ENCODE measurements at regions not wholly inside any gene's neighbourhood (a gene's known extent, or its start where the extent isn't known, plus 50 kb on each side); places are given as distances from the start of the nearest gene placed in this dataset.

DNA sequence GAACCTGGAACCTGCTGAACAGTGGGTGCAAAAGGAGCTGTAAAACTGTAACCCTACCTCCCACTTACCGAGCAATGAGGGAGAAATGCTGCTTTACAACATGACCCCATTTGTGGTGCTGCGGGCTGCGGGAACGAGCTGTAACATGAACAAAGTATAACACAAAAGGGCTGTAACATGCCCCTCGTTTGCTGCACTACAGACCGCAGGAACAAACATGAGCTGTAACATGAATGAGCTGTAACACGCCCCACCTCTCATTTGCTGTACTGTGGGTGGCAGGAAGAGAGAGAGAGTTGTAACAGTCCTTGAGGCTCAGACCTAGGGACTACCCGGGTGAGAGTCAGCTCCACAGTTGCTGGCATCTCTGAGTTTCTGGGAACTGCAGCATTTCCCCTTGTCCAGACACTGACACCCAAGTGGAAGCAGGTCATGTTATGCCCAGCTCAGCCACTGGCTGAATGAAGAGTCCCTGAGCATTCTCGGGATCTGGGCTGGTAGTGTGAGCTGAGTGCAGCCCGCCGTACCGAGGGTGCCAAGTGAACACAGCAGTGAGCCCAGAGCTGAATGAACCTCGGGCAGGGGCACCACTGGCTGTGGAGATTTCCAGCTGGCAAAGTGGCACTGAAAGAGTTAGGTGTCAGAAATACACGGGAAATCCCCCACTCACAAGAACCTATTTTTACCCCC, 1385.3 kb upstream of the SPRY2 start:
- Mint-ChIP-seq H3K4me3 (no peak overlapping the region), H3K36me3 (ENCODE audit: low read depth) (no peaks in the 10 kb centered on the region)
- intact Hi-C loops (cut with micrococcal nuclease): no loop called here

DNA sequence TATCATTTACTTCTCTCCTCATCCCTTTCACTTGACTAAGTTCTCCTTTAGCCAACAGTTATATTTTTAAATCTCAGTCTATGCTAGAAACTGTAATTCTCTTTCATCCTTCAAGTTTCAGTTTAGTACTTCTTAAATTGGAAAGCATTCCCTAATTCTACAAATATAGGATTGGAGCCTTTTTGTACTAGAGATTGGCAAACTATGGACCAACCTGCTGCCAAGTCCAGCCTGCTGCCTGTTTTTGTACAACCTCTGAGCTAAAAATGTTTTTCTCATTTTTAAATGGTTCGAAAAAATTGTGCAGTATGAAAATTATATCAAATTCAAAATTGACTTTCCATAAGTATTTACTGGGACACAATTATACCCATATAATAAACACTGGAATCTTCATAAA, 1381.5 kb upstream of the SPRY2 start:
- no peaks in the 10 kb centered on the region for H3K4me1 Mint-ChIP-seq (ENCODE audit: low read depth)
- H3K27ac Mint-ChIP-seq: no peak overlapping the region
- no peaks in the 10 kb centered on the region for H3K36me3 Mint-ChIP-seq (ENCODE audit: low read depth)
- H3K4me3 Mint-ChIP-seq: no peak overlapping the region
- intact Hi-C loops (cut with micrococcal nuclease): no loop called here
- peaks cover 14% of the 10 kb centered on the region for H3K9me3 Mint-ChIP-seq
- H3K27me3 Mint-ChIP-seq: no peaks in the 10 kb centered on the region

More for the DNA sequence above, 1385.3 kb upstream of the SPRY2 start:
- H3K4me1 Mint-ChIP-seq (ENCODE audit: low read depth): no peaks in the 10 kb centered on the region
- H3K27ac Mint-ChIP-seq: no peak overlapping the region
- H3K9me3 Mint-ChIP-seq: peaks cover 37% of the 10 kb centered on the region
- H3K27me3 Mint-ChIP-seq: no peaks in the 10 kb centered on the region

DNA sequence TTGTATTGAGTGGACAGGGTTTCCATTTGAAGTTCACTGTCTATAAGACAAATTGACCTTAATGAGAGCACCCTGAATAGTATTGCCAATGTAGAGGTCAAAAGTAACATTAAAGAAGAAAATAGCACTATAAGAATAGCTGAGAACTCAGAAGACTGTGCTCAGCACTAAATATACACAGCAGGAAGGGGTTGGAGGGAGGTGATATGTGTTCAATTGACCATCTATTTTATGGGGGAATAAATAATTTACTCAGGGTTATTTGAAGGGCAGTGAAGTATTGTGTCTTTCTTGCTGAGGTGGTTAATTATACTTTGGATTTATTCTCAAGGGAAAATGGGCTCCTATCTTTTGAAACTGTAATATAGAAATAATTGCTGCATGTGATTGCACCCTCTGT, 1380.5 kb upstream of the SPRY2 start:
- H3K27me3 Mint-ChIP-seq: no peaks in the 10 kb centered on the region
- peaks cover 4% of the 10 kb centered on the region for H3K9me3 Mint-ChIP-seq
- no peaks in the 10 kb centered on the region for H3K36me3 Mint-ChIP-seq (ENCODE audit: low read depth)

DNA sequence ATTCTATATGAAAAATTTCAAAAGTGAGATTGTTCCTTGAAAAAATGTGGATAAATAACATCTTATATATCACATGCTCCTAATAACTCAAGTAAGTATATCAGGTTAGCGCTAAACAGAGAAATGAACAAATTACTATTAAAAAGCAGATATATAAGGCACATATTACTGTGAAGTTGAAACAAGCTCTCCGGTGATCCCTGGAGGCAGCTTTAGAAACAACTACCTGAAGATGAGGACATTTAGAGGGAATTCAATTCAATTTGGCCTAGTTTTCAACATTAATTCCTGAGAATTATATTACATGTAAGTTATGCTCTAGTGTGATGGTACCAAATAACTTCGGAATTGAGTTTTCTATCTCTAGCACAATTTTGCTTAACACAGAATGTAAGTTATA, 1373.6 kb upstream of the SPRY2 start:
- Mint-ChIP-seq H3K4me1 (ENCODE audit: low read depth) (no peaks in the 10 kb centered on the region), H3K27me3 (no peaks in the 10 kb centered on the region), H3K9me3 (peaks cover 38% of the 10 kb centered on the region), H3K36me3 (ENCODE audit: low read depth) (no peaks in the 10 kb centered on the region), H3K4me3 (no peak overlapping the region), H3K27ac (no peak overlapping the region)
- intact Hi-C loops (cut with micrococcal nuclease): no loop called here

More for the DNA sequence above, 1380.5 kb upstream of the SPRY2 start:
- Mint-ChIP-seq H3K4me1 (ENCODE audit: low read depth) (no peaks in the 10 kb centered on the region), H3K4me3 (no peak overlapping the region), H3K27ac (no peak overlapping the region)
- intact Hi-C loops (cut with micrococcal nuclease): no loop called here

DNA sequence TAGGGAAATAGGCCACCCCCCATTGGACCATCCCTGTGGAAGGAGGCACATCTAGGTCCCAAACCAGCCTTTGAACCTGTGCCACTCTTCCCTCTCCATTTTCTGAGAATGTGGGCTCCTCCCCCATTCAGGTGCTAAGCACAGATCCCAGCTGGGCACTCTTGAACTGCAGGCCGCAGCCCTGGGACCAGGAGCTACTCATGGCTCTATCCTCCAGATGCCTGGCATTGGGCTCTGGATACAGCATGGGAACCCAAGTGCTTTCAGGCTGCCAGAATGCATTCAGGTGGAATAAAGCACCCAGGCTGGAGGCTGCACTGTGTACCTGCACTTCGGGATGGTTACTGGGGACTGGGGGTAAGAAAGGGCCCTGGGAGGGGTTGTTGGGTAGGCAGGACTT, 1372.3 kb upstream of the SPRY2 start:
- intact Hi-C loops (cut with micrococcal nuclease): no loop called here
- Mint-ChIP-seq H3K27ac (no peak overlapping the region), H3K4me3 (no peak overlapping the region), H3K27me3 (no peaks in the 10 kb centered on the region), H3K4me1 (ENCODE audit: low read depth) (no peaks in the 10 kb centered on the region), H3K9me3 (peaks cover 46% of the 10 kb centered on the region), H3K36me3 (ENCODE audit: low read depth) (no peaks in the 10 kb centered on the region)

DNA sequence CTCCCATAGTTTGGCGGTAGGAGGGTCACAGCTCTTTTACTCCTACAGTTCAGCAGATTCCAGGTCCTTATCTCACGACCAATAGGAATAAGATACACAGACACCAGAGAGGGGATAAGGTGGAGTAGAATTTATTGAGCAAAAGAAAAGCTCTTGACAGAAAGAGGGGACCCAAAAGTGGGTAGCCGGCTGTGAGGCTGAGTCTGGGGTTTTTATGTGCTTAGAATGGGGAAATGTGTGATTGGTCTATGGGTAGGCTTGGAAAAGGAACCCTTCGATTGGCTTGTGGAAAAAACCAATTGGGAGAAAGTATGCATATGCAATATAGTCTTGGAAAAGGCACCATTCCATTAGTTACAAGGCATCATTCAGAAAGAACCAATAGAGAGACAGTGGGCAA, 1356.9 kb upstream of the SPRY2 start:
- H3K4me1 Mint-ChIP-seq (ENCODE audit: low read depth): no peaks in the 10 kb centered on the region
- H3K9me3 Mint-ChIP-seq: peaks cover 56% of the 10 kb centered on the region
- no peak overlapping the region for H3K27ac Mint-ChIP-seq
- no peaks in the 10 kb centered on the region for H3K27me3 Mint-ChIP-seq
- intact Hi-C loops (cut with micrococcal nuclease): no loop called here
- H3K4me3 Mint-ChIP-seq: no peak overlapping the region
- no peaks in the 10 kb centered on the region for H3K36me3 Mint-ChIP-seq (ENCODE audit: low read depth)

DNA sequence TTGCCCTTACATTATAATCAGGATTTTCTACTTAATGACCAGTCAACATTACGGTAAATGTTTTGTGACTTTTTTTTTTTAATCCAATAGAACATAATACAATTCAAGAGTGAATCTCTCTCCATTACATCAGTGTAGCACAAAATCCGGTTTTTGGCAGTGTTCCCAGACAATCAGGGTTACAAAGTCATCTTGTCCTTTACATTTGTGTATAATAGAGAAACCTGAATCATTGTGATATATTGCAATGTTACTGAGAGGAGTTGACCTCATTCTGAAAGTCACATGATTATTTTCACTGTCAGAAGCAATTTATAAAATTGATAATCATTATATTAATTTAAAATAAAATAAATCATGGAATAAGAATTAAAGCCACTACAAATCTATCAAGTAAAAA, 1346.0 kb upstream of the SPRY2 start:
- intact Hi-C loops (cut with micrococcal nuclease): no loop called here
- no peak overlapping the region for H3K4me3 Mint-ChIP-seq
- no peak overlapping the region for H3K27ac Mint-ChIP-seq
- no peaks in the 10 kb centered on the region for H3K27me3 Mint-ChIP-seq
- peaks cover 10% of the 10 kb centered on the region for H3K9me3 Mint-ChIP-seq
- no peaks in the 10 kb centered on the region for H3K36me3 Mint-ChIP-seq (ENCODE audit: low read depth)
- no peaks in the 10 kb centered on the region for H3K4me1 Mint-ChIP-seq (ENCODE audit: low read depth)

DNA sequence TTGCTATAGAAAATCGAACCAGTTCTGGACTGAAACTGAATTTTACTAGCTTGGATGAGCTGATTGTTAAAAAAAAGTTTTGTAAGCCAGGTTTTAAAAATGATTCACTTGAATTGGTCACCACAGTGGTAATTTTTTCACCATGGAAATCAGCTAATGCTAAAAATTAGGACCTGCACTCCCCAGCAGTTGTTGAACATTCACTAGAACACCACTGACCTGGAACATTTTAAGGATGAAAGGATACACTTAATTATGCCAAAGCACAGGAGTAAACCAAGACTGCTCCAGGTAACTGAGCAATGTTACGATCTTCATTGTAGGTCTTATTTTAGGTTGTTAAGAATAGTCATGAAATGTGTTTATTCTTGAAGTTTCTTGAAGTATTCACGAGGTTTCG, 1342.6 kb upstream of the SPRY2 start:
- no peak overlapping the region for H3K27ac Mint-ChIP-seq
- H3K9me3 Mint-ChIP-seq: peaks cover 9% of the 10 kb centered on the region
- intact Hi-C loops (cut with micrococcal nuclease): no loop called here
- H3K27me3 Mint-ChIP-seq: no peaks in the 10 kb centered on the region
- H3K4me3 Mint-ChIP-seq: no peak overlapping the region
- H3K4me1 Mint-ChIP-seq (ENCODE audit: low read depth): no peaks in the 10 kb centered on the region
- H3K36me3 Mint-ChIP-seq (ENCODE audit: low read depth): no peaks in the 10 kb centered on the region

DNA sequence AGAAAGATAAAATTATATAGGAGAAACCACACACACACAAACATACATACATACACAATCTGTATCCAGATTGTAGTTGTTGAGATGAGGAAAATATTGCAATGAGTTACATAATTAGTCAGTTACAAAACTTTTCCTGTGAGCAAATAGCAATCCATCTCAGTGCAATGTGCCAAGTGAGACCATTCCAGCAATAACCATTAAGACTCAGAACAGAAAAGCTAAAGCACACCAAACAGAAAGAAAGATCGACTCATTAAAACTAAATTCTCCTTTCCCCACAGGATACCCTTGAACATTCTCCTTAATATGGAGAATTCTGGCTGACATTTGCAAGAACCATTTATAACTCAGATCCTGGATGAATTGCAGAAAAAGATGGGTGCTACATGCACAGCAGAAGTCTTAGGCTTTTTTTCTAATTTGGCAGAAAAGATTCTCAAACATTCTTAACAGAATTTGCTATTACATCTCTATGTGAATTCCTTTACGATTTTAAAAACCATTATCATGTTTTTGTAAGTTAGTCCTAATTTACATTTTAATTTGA, 1341.2 kb upstream of the SPRY2 start:
- H3K4me3 Mint-ChIP-seq: no peak overlapping the region
- no peaks in the 10 kb centered on the region for H3K27me3 Mint-ChIP-seq
- H3K4me1 Mint-ChIP-seq (ENCODE audit: low read depth): no peaks in the 10 kb centered on the region
- intact Hi-C loops (cut with micrococcal nuclease): no loop called here
- no peak overlapping the region for H3K27ac Mint-ChIP-seq
- H3K9me3 Mint-ChIP-seq: peaks cover 9% of the 10 kb centered on the region
- H3K36me3 Mint-ChIP-seq (ENCODE audit: low read depth): no peaks in the 10 kb centered on the region

DNA sequence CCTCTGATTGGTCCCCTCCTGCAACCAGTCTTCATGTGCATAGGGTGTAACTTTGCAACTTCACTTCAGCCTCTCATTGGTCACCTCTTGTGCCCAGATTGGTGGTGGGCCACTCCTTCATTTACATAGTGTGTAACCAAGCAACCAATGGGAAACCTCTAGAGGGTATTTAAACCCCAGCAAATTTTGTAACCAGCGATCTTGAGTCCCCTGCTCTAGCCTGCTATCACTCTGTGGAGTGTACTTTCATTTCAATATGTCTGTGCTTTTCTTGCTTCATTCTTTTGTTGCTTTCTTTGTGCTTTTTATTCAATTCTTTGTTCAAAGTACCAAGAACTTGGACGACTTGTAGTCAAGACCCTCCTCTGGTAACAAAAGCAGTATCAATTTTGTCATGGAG, 1336.9 kb upstream of the SPRY2 start:
- peaks cover 23% of the 10 kb centered on the region for H3K9me3 Mint-ChIP-seq
- intact Hi-C loops (cut with micrococcal nuclease): no loop called here

DNA sequence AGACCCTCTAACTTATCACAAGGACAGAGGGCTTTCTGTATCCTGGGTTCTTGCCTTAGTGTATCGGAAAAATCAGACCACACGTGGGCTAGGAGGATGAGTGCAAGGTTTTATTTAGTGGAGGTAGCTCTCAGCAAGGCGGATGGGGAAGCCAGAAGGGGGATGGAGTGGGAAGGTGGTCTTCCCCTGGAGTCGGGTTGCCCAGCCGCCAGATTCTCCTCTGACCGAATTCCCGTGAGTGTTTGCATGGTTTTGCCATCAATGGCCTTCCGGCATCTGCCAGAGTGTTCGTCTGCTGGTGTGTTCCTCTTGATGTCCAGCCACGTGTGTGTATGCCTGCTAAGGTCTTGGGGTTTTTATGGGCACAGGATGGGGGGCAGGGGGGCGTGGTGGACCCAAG, 1335.1 kb upstream of the SPRY2 start:
- Mint-ChIP-seq H3K4me1 (ENCODE audit: low read depth) (no peaks in the 10 kb centered on the region), H3K9me3 (peaks cover 23% of the 10 kb centered on the region)
- intact Hi-C loops (cut with micrococcal nuclease): no loop called here

More for the DNA sequence above, 1336.9 kb upstream of the SPRY2 start:
- Mint-ChIP-seq H3K4me3 (no peak overlapping the region), H3K4me1 (ENCODE audit: low read depth) (no peaks in the 10 kb centered on the region), H3K27me3 (no peaks in the 10 kb centered on the region), H3K27ac (no peak overlapping the region), H3K36me3 (ENCODE audit: low read depth) (no peaks in the 10 kb centered on the region)

DNA sequence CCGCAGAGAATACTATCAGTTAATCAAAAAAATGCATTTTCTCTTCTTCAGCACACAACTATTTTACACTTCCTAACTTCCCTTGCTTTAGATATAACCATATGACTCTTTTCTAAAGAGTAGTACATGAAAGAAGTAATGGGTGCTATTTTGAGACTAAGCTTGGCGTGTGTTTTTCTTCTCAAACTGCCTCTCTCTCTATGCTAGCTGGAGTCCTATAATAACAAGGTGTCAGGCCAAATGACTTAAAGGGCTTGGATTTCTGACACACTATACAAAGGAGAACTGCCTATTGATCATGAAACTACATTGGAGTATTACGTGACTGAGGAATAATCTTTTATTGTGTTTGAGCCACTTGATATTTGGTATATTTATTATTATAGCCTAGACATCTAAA, 1330.1 kb upstream of the SPRY2 start:
- intact Hi-C loops (cut with micrococcal nuclease): no loop called here
- H3K27me3 Mint-ChIP-seq: no peaks in the 10 kb centered on the region
- H3K27ac Mint-ChIP-seq: no peak overlapping the region
- no peaks in the 10 kb centered on the region for H3K4me1 Mint-ChIP-seq (ENCODE audit: low read depth)
- H3K4me3 Mint-ChIP-seq: no peak overlapping the region
- H3K9me3 Mint-ChIP-seq: peaks cover 16% of the 10 kb centered on the region
- H3K36me3 Mint-ChIP-seq (ENCODE audit: low read depth): no peaks in the 10 kb centered on the region

More for the DNA sequence above, 1335.1 kb upstream of the SPRY2 start:
- Mint-ChIP-seq H3K27me3 (no peaks in the 10 kb centered on the region), H3K4me3 (no peak overlapping the region), H3K36me3 (ENCODE audit: low read depth) (no peaks in the 10 kb centered on the region), H3K27ac (no peak overlapping the region)

DNA sequence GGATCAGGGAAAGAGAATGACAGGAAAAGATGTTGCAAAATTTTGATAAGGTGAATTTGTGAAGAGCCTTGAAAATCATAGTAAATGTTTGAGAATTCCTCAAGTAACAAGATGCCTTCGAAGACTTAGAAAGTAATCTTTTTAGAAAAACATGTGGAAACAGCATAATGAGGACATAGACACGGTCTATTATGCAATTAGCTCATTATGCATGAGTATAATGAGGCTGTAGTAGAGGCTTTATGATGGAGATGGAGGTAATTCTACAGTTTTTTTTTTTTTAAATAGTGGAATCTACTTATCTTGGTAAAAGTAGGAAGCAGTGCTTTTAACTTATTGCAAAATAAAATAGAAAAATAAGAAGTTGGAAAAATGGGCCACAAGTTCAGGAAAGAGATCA, 1329.1 kb upstream of the SPRY2 start:
- H3K27ac Mint-ChIP-seq: no peak overlapping the region
- H3K36me3 Mint-ChIP-seq (ENCODE audit: low read depth): no peaks in the 10 kb centered on the region
- no peaks in the 10 kb centered on the region for H3K27me3 Mint-ChIP-seq
- H3K4me3 Mint-ChIP-seq: no peak overlapping the region
- H3K4me1 Mint-ChIP-seq (ENCODE audit: low read depth): no peaks in the 10 kb centered on the region
- peaks cover 6% of the 10 kb centered on the region for H3K9me3 Mint-ChIP-seq
- intact Hi-C loops (cut with micrococcal nuclease): no loop called here

DNA sequence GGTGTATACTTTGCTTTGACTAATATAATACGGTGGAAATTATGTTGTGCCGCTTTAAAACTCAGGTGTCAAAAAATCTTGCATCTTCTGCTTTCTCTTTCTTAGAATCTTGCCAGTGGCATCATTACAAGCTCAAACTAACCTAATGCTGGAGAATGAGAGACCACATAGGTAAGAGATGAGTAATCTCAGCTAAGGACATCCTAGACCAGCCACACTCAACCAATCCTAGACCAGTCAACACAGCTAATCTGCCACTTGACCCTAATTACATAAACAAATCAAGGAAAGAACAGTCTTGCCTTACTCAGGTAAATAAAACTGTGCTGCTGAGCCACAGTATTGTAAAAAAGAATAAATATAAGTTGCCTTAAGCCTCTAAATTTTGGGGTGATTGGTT, 1323.9 kb upstream of the SPRY2 start:
- H3K4me3 Mint-ChIP-seq: no peak overlapping the region
- H3K4me1 Mint-ChIP-seq (ENCODE audit: low read depth): no peaks in the 10 kb centered on the region
- H3K27me3 Mint-ChIP-seq: no peaks in the 10 kb centered on the region
- H3K9me3 Mint-ChIP-seq: peaks cover 18% of the 10 kb centered on the region
- H3K36me3 Mint-ChIP-seq (ENCODE audit: low read depth): no peaks in the 10 kb centered on the region
- intact Hi-C loops (cut with micrococcal nuclease): no loop called here
- H3K27ac Mint-ChIP-seq: no peak overlapping the region

DNA sequence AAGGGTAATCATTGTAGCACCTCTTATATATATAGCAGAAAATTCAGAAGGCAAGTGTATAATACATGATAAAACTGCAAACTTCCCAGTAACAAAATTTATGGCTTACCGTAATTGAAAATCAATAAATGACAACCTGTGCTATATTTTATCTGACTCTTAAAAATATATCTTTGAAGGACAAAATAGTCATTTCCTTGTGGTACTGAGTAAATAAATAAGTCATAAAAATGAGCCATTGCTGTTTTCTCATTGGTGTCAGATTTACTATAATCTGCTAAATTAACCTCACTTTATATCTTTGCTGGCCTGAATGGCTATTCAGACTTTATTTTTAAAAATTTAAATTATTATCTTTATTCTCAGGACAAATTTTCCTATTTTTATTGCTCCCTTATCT, 1319.1 kb upstream of the SPRY2 start:
- Mint-ChIP-seq H3K27ac (no peak overlapping the region), H3K4me3 (no peak overlapping the region), H3K9me3 (peaks cover 44% of the 10 kb centered on the region), H3K27me3 (no peaks in the 10 kb centered on the region), H3K4me1 (ENCODE audit: low read depth) (no peaks in the 10 kb centered on the region), H3K36me3 (ENCODE audit: low read depth) (no peaks in the 10 kb centered on the region)
- intact Hi-C loops (cut with micrococcal nuclease): no loop called here

All from dendritic cell treated with granulocyte-macrophage colony-stimulating factor and Interleukin-4, amounts not matched to agents 40 ng/mL and 50 ng/mL, for 4 days (primary cell).